ENCODE measurements at regions not wholly inside any gene's neighbourhood (a gene's known extent, or its start where the extent isn't known, plus 50 kb on each side); places are given as distances from the start of the nearest gene placed in this dataset.
A peak's percentile ranks its signal among the peaks of the same experiment; 100 is the strongest.
"Not testable (repeated sequence)": the region's sequence is repeated elsewhere in the genome, so short reads cannot be mapped to it uniquely, and the experiment has no call there.

- no peak for DNase-seq (ENCODE audit: low read depth in 4 of 4, low spot score in 2 of 4)
These were observed 578.7 kb upstream of the NRP1 start for GRCh38 chr10:33913194-33913593.

GRCh38 chr10:33909476-33909875 is 575.0 kb upstream of the NRP1 start:
- not testable (repeated sequence) for DNase-seq (ENCODE audit: low read depth in 4 of 4, low spot score in 2 of 4)

- no peak for DNase-seq (ENCODE audit: low read depth in 4 of 4, low spot score in 2 of 4)
These were observed 566.7 kb upstream of the NRP1 start for GRCh38 chr10:33901166-33901565.

GRCh38 chr10:33900596-33900995 is 566.1 kb upstream of the NRP1 start:
- no peak for DNase-seq (ENCODE audit: low read depth in 4 of 4, low spot score in 2 of 4)

GRCh38 chr10:33899578-33900531 is 565.4 kb upstream of the NRP1 start:
- no peak for DNase-seq (ENCODE audit: low read depth in 4 of 4, low spot score in 2 of 4)

- DNase-seq (ENCODE audit: low read depth in 4 of 4, low spot score in 2 of 4): no peak
These were observed 562.9 kb upstream of the NRP1 start for GRCh38 chr10:33897291-33897752.

- no peak for DNase-seq (ENCODE audit: low read depth in 4 of 4, low spot score in 2 of 4)
These were observed 559.0 kb upstream of the NRP1 start for GRCh38 chr10:33893506-33893905.

GRCh38 chr10:33889371-33889770 is 554.9 kb upstream of the NRP1 start:
- DNase-seq (ENCODE audit: low read depth in 4 of 4, low spot score in 2 of 4): no peak

GRCh38 chr10:33887188-33887587 is 552.7 kb upstream of the NRP1 start:
- DNase-seq (ENCODE audit: low read depth in 4 of 4, low spot score in 2 of 4): no peak

GRCh38 chr10:33886299-33886698 is 551.8 kb upstream of the NRP1 start:
- DNase-seq (ENCODE audit: low read depth in 4 of 4, low spot score in 2 of 4): no peak

- no peak for DNase-seq (ENCODE audit: low read depth in 4 of 4, low spot score in 2 of 4)
These were observed 550.1 kb upstream of the NRP1 start for GRCh38 chr10:33884604-33885003.

- no peak for DNase-seq (ENCODE audit: low read depth in 4 of 4, low spot score in 2 of 4)
These were observed 549.4 kb upstream of the NRP1 start for GRCh38 chr10:33883881-33884280.

GRCh38 chr10:33882996-33883395 is 548.5 kb upstream of the NRP1 start:
- DNase-seq (ENCODE audit: low read depth in 4 of 4, low spot score in 2 of 4): no peak

GRCh38 chr10:33880291-33880690 is 545.8 kb upstream of the NRP1 start:
- DNase-seq (ENCODE audit: low read depth in 4 of 4, low spot score in 2 of 4): no peak

GRCh38 chr10:33878238-33878786 is 543.8 kb upstream of the NRP1 start:
- DNase-seq (ENCODE audit: low read depth in 4 of 4, low spot score in 2 of 4): no peak

- DNase-seq (ENCODE audit: low read depth in 4 of 4, low spot score in 2 of 4): no peak
These were observed 542.3 kb upstream of the NRP1 start for GRCh38 chr10:33876584-33877400.

- no peak for DNase-seq (ENCODE audit: low read depth in 4 of 4, low spot score in 2 of 4)
These were observed 541.6 kb upstream of the NRP1 start for GRCh38 chr10:33875924-33876583.

- DNase-seq (ENCODE audit: low read depth in 4 of 4, low spot score in 2 of 4): no peak
These were observed 536.8 kb upstream of the NRP1 start for GRCh38 chr10:33871061-33871956.

GRCh38 chr10:33869481-33869880 is 535.0 kb upstream of the NRP1 start:
- no peak for DNase-seq (ENCODE audit: low read depth in 4 of 4, low spot score in 2 of 4)

GRCh38 chr10:33869028-33869427 is 534.6 kb upstream of the NRP1 start:
- DNase-seq (ENCODE audit: low read depth in 4 of 4, low spot score in 2 of 4): peak in 2 of 4 donors; percentile 13 to 36

Measured in left renal cortex interstitium (tissue), 4 donors.